ENCODE measurements at regions not wholly inside any gene's neighbourhood (a gene's known extent, or its start where the extent isn't known, plus 50 kb on each side); places are given as distances from the start of the nearest gene placed in this dataset.

DNA sequence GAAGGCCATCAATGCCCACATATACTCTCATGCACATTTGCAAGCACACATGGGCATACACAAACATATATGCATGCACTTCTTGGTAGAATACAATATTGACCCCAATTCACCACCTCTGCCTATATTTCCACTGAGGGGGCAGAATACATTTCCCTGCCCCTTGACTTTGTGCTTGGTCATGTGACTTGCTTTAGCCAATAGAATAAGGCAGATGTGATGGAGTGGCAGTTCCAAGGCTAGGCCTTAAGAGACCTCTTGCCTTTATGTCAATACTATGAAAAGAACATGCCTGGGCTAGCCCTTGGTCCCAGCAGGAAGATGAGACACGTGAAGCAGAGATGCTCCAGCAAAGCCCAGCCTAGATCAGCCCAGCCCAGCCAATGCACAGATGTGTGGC, 66.0 kb upstream of the GRIK3 start:
- TF ChIP-seq POLR2A (IDR thresholded peaks at IDR 0.05) (no peak), EP300 (IDR thresholded peaks at IDR 0.05) (no peak)
- TF ChIP-seq, protein P1, sequence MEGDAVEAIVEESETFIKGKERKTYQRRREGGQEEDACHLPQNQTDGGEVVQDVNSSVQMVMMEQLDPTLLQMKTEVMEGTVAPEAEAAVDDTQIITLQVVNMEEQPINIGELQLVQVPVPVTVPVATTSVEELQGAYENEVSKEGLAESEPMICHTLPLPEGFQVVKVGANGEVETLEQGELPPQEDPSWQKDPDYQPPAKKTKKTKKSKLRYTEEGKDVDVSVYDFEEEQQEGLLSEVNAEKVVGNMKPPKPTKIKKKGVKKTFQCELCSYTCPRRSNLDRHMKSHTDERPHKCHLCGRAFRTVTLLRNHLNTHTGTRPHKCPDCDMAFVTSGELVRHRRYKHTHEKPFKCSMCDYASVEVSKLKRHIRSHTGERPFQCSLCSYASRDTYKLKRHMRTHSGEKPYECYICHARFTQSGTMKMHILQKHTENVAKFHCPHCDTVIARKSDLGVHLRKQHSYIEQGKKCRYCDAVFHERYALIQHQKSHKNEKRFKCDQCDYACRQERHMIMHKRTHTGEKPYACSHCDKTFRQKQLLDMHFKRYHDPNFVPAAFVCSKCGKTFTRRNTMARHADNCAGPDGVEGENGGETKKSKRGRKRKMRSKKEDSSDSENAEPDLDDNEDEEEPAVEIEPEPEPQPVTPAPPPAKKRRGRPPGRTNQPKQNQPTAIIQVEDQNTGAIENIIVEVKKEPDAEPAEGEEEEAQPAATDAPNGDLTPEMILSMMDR (IDR thresholded peaks at IDR 0.05) = no peak
